GM21447 (cell line): ENCODE measurements at regions not wholly inside any gene's neighbourhood (a gene's known extent, or its start where the extent isn't known, plus 50 kb on each side); places are given as distances from the start of the nearest gene placed in this dataset.

Experiments
- ATAC-seq: cut with Tn5 transposase; IDR thresholded peaks from one replicate; pipeline ENCODE4 v1.9.1; 2021; ENCODE audit not compliant: unreplicated experiment

GRCh38 chr10:61157182-61157581 lies 213.2 kb upstream of the RHOBTB1 start:
- ATAC-seq, result no peak

- no peak for ATAC-seq
Measured at GRCh38 chr10:61153771-61154170, 209.8 kb upstream of the RHOBTB1 start.

- no peak for ATAC-seq
Measured at GRCh38 chr10:61151059-61151458, 207.1 kb upstream of the RHOBTB1 start.

GRCh38 chr10:61148451-61148850 lies 204.5 kb upstream of the RHOBTB1 start:
- no peak for ATAC-seq

- no peak for ATAC-seq
Measured at GRCh38 chr10:61142987-61143386, 199.0 kb upstream of the RHOBTB1 start.

GRCh38 chr10:61140765-61141392 lies 196.9 kb upstream of the RHOBTB1 start:
- ATAC-seq, result no peak

GRCh38 chr10:61139592-61139953 lies 195.6 kb upstream of the RHOBTB1 start:
- no peak for ATAC-seq

GRCh38 chr10:61138708-61139591 lies 195.0 kb upstream of the RHOBTB1 start:
- ATAC-seq, result no peak

GRCh38 chr10:61136139-61136538 lies 192.2 kb upstream of the RHOBTB1 start:
- no peak for ATAC-seq

- peak; percentile 96 for ATAC-seq
Measured at GRCh38 chr10:61135276-61135721, 191.3 kb upstream of the RHOBTB1 start.

GRCh38 chr10:61130366-61130765 lies 186.4 kb upstream of the RHOBTB1 start:
- ATAC-seq, result no peak

- no peak for ATAC-seq
Measured at GRCh38 chr10:61128196-61128595, 184.2 kb upstream of the RHOBTB1 start.

GRCh38 chr10:61125560-61126170 lies 181.7 kb upstream of the RHOBTB1 start:
- peak; percentile 83 for ATAC-seq

GRCh38 chr10:61124756-61125530 lies 181.0 kb upstream of the RHOBTB1 start:
- no peak for ATAC-seq

GRCh38 chr10:61120805-61121204 lies 176.8 kb upstream of the RHOBTB1 start:
- ATAC-seq, result peak; percentile 78

- no peak for ATAC-seq
Measured at GRCh38 chr10:61119573-61119972, 175.6 kb upstream of the RHOBTB1 start.

- ATAC-seq, result no peak
Measured at GRCh38 chr10:61115897-61116296, 171.9 kb upstream of the RHOBTB1 start.

- no peak for ATAC-seq
Measured at GRCh38 chr10:61112771-61113170, 168.8 kb upstream of the RHOBTB1 start.

- no peak for ATAC-seq
Measured at GRCh38 chr10:61110936-61111335, 167.0 kb upstream of the RHOBTB1 start.

- no peak for ATAC-seq
Measured at GRCh38 chr10:61110188-61110844, 166.3 kb upstream of the RHOBTB1 start.

GRCh38 chr10:61108915-61109314 lies 164.9 kb upstream of the RHOBTB1 start:
- no peak for ATAC-seq
